Prostate gland (tissue), 2 donors: ENCODE measurements at regions not wholly inside any gene's neighbourhood (a gene's known extent, or its start where the extent isn't known, plus 50 kb on each side); places are given as distances from the start of the nearest gene placed in this dataset.

Experiments
- DNase-seq: peaks from one replicate; pipeline ENCODE4 v3.0.0-alpha.2; 2019; ENCODE audit warnings: low spot score
- H3K27ac ChIP-seq, 2 donors: fragments of 200-600 bp; sonication (generic); 2 replicates each; pipeline ENCODE4 v1.5.1; 2017 to 2019
- H3K27me3 ChIP-seq: fragments of 200-600 bp; sonication (generic); replicated peaks from 2 replicates; pipeline ENCODE4 v1.5.1; 2019; ENCODE audit not compliant: insufficient read depth
- H3K36me3 ChIP-seq, 2 donors: fragments of 200-600 bp; sonication (generic); 1 replicate in 1 of 2; 2 replicates in 1 of 2; pipeline versions ENCODE4 v1.5.1 to v1.8.1; 2017 to 2019
- H3K4me1 ChIP-seq: fragments of 200-600 bp; sonication (generic); replicated peaks from 2 replicates; pipeline ENCODE4 v1.5.1; 2019
- H3K4me3 ChIP-seq, 2 donors: fragments of 200-600 bp; sonication (generic); 2 replicates each; pipeline ENCODE4 v1.5.1; 2017 to 2019
- H3K9me3 ChIP-seq: fragments of 200-600 bp; sonication (generic); 2 replicates; pipeline ENCODE4 v1.5.1; 2017
- POLR2A ChIP-seq: fragments of 450-650 bp; IDR thresholded peaks from one replicate; pipeline ENCODE4 v1.6.1; 2016; ENCODE audit warnings: antibody characterized with exemption, mild to moderate bottlenecking
- POLR2AphosphoS5 ChIP-seq: sonication (generic); formaldehyde crosslinking; IDR thresholded peaks from one replicate; pipeline ENCODE4 v1.6.1; 2017; ENCODE audit warnings: antibody characterized with exemption
- WGBS: methylation state at CpG from one replicate; pipeline ENCODE4 v1.1.5; 2018; 5-methylcytosine and 5-hydroxymethylcytosine counted together
- intact Hi-C: fragments of 100-400 bp; cut with DNase I; formaldehyde crosslinking; loops from one replicate; pipeline ENCODE4 v1.14.2; 2022
- TF ChIP-seq, protein P1 (sequence below), 4 experiments: fragments of 200-600 bp in 2 of 4; fragments of 450-650 bp in 2 of 4; sonication (generic) in 2 of 4; IDR thresholded peaks; 1 replicate in 3 of 4; 2 replicates in 1 of 4; pipeline ENCODE4 v1.5.1; 2016 to 2019; ENCODE audit warnings: antibody characterized with exemption in 4 of 4, mild to moderate bottlenecking in 2 of 4, moderate library complexity in 2 of 4

DNA sequence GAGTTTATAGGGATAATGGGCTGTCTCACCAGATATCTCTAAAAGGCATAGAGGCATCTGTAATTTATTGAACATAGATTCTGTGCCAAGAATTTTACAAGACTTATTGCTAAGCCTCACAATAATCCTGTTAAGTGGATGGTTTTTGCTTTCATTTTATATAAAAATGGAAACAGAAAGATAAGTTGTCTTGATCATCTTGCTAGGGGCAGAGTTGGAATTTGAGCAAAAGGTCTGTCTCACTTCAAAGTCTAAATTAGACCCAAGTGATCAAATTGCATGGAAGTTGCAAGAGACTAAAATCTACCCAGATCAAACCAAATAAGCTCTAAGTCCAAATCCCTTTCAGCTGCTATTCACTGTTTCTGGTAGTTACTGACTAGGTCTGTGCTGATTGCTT lies 95.3 kb upstream of the SOX11 start:
- no peak for DNase-seq
- Histone ChIP-seq H3K36me3 (no peaks in the 10 kb centered on the region), H3K9me3 (no peaks in the 10 kb centered on the region), H3K4me3 (no peak overlapping the region), H3K27me3 (no peaks in the 10 kb centered on the region), H3K27ac (no peak overlapping the region), H3K4me1 (no peaks in the 10 kb centered on the region)
- intact Hi-C loops = no loop called here
- TF ChIP-seq, protein P1, sequence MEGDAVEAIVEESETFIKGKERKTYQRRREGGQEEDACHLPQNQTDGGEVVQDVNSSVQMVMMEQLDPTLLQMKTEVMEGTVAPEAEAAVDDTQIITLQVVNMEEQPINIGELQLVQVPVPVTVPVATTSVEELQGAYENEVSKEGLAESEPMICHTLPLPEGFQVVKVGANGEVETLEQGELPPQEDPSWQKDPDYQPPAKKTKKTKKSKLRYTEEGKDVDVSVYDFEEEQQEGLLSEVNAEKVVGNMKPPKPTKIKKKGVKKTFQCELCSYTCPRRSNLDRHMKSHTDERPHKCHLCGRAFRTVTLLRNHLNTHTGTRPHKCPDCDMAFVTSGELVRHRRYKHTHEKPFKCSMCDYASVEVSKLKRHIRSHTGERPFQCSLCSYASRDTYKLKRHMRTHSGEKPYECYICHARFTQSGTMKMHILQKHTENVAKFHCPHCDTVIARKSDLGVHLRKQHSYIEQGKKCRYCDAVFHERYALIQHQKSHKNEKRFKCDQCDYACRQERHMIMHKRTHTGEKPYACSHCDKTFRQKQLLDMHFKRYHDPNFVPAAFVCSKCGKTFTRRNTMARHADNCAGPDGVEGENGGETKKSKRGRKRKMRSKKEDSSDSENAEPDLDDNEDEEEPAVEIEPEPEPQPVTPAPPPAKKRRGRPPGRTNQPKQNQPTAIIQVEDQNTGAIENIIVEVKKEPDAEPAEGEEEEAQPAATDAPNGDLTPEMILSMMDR (IDR thresholded peaks at IDR 0.05) = no peak
- TF ChIP-seq POLR2AphosphoS5 (no peak), POLR2A (no peak)

DNA sequence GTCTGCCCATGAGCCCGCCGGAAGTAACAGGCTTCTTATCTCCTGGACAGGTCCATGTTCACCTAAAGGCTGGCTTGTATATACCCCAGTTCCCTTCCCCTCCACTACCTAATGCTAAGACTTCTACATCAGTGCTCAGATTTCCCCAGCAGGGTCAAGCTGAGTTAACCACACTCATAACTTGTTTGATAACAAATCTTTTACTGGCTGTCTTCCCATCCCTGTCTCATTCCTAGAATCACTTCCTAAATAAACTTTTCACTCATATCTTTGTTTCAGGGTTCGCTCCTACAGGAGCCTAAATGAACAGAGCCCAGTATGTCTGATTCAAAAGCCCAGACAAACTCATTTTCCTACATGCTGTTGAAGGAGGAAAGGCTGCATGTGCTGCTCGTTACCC lies 94.0 kb upstream of the SOX11 start:
- DNase-seq = no peak
- no peak for TF ChIP-seq POLR2A
- TF ChIP-seq POLR2AphosphoS5 = no peak
- TF ChIP-seq, protein P1 (IDR thresholded peaks at IDR 0.05) = no peak
- Histone ChIP-seq H3K27me3 (no peaks in the 10 kb centered on the region), H3K27ac (no peak overlapping the region), H3K36me3 (no peaks in the 10 kb centered on the region), H3K9me3 (no peaks in the 10 kb centered on the region), H3K4me3 (no peak overlapping the region), H3K4me1 (no peaks in the 10 kb centered on the region)
- intact Hi-C loops = no loop called here
- 88% methylated on average over 4 of the region's 4 CpGs for WGBS

DNA sequence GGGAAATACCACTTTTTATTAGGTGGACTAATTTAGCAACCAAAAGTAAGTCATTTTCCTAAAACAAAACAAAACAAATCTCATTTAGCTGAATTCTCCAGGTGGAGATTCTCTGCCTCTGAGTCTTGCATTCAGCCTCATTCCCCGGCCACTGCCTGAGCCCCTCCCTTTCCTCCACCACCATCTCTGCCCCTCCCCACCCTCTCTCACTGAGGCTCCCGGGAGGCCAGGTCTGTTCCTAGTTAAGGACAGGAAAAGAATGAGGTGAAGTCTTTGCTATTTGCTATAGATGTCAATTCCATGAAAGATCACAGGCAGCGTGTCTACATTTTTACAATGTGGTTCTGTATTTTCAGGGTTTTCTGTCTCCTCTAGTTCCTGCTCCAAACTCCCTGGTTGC lies 83.0 kb upstream of the SOX11 start:
- WGBS = 14% methylated on average over 3 of the region's 3 CpGs
- H3K4me3 ChIP-seq = no peak overlapping the region
- H3K4me1 ChIP-seq = no peaks in the 10 kb centered on the region
- DNase-seq = no peak
- H3K27ac ChIP-seq = no peak overlapping the region
- no peaks in the 10 kb centered on the region for H3K36me3 ChIP-seq
- H3K9me3 ChIP-seq = no peaks in the 10 kb centered on the region
- TF ChIP-seq, protein P1 (IDR thresholded peaks at IDR 0.05) = no peak
- TF ChIP-seq POLR2AphosphoS5 (no peak), POLR2A (no peak)
- intact Hi-C loops = no loop called here
- no peaks in the 10 kb centered on the region for H3K27me3 ChIP-seq

DNA sequence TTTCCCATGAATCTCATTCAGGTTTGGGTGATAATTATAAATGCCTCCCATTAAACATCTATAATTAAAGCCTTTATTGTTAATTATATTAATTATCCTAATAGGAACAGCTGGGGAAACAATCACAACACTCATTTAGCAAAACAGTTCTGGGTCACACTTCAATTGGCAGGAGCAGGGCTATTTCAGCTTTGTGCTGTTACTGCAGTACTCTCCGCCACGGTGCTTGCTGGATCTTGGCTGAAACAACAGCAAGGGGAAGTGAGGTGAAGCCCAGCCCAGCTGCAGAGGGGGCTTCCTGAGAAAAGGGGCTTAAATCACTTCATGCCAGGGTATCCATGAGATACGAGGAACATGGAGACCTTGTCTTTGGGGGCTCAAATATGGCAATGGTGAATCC lies 79.5 kb upstream of the SOX11 start:
- WGBS = 85% methylated on average over 3 of the region's 3 CpGs
- no peaks in the 10 kb centered on the region for H3K27me3 ChIP-seq
- DNase-seq = no peak
- H3K36me3 ChIP-seq = no peaks in the 10 kb centered on the region
- intact Hi-C loops = no loop called here
- TF ChIP-seq, protein P1 (IDR thresholded peaks at IDR 0.05) = no peak
- no peak for TF ChIP-seq POLR2AphosphoS5
- TF ChIP-seq POLR2A = no peak
- H3K9me3 ChIP-seq = no peaks in the 10 kb centered on the region
- no peaks in the 10 kb centered on the region for H3K4me1 ChIP-seq
- H3K4me3 ChIP-seq = no peak overlapping the region
- H3K27ac ChIP-seq = no peak overlapping the region

DNA sequence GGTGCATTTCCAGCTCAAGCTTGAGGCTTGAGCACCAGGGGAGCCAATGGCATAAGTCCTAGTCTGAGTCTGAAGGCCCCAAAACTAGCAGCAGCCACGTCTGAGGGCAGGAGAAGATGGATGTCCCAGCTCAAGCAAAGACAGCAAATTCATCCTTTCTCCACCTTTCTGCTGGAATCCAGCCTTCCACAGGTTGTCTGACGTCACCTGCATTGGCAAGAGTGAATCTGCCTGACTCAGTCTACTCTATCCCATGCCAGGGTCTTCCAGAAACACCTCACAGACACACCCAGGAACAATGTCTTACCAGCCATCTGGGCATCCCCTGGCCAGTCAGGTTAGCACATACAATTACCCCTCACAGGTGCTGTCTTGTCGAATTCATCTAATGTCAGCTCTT lies 76.2 kb upstream of the SOX11 start:
- no peaks in the 10 kb centered on the region for H3K4me1 ChIP-seq
- DNase-seq = no peak
- intact Hi-C loops = no loop called here

More for the DNA sequence above, 76.2 kb upstream of the SOX11 start:
- no peaks in the 10 kb centered on the region for H3K27me3 ChIP-seq
- no peak overlapping the region for H3K4me3 ChIP-seq
- TF ChIP-seq POLR2AphosphoS5 (no peak), POLR2A (no peak)
- TF ChIP-seq, protein P1 (IDR thresholded peaks at IDR 0.05) = no peak
- no peak overlapping the region for H3K27ac ChIP-seq
- no peaks in the 10 kb centered on the region for H3K9me3 ChIP-seq
- WGBS = 83% methylated on average over 3 of the region's 3 CpGs
- no peaks in the 10 kb centered on the region for H3K36me3 ChIP-seq
